Esophagus muscularis mucosa (tissue), 4 donors: ENCODE measurements at regions not wholly inside any gene's neighbourhood (a gene's known extent, or its start where the extent isn't known, plus 50 kb on each side); places are given as distances from the start of the nearest gene placed in this dataset.
"Not testable (repeated sequence)": the region's sequence is repeated elsewhere in the genome, so short reads cannot be mapped to it uniquely, and the experiment has no call there.

Experiments
- DNase-seq: peaks from one replicate; pipeline ENCODE4 v3.0.0-alpha.2; 2017; ENCODE audit errors: extremely low spot score
- H3K27ac ChIP-seq, 4 donors: fragments of 200-600 bp; sonication (generic); replicated peaks in 1 of 4; 1 replicate in 3 of 4; 2 replicates in 1 of 4; pipeline ENCODE4 v1.5.1; 2016 to 2019; ENCODE audit warnings: mild to moderate bottlenecking in 1 of 4
- H3K27me3 ChIP-seq, 4 donors: fragments of 200-600 bp; sonication (generic); one replicate each; pipeline versions ENCODE4 v1.5.1 to v1.6.0; 2016 to 2019
- H3K36me3 ChIP-seq, 4 donors: fragments of 200-600 bp; sonication (generic); one replicate each; pipeline ENCODE4 v1.5.1; 2016 to 2019
- H3K4me1 ChIP-seq, 4 donors: fragments of 200-600 bp; sonication (generic); one replicate each; pipeline ENCODE4 v1.5.1; 2016 to 2019
- H3K4me3 ChIP-seq, 4 donors: fragments of 200-600 bp; sonication (generic); 1 replicate in 2 of 4; 2 replicates in 2 of 4; pipeline ENCODE4 v1.5.1; 2016 to 2019; ENCODE audit warnings: mild to moderate bottlenecking in 4 of 4, moderate library complexity in 1 of 4
- H3K9me3 ChIP-seq, 4 donors: fragments of 200-600 bp; sonication (generic); 1 replicate in 3 of 4; 2 replicates in 1 of 4; pipeline ENCODE4 v1.5.1; 2016 to 2019
- EP300 ChIP-seq: sonication (generic); formaldehyde crosslinking; IDR thresholded peaks from one replicate; pipeline ENCODE4 v1.6.1; 2017; ENCODE audit warnings: antibody characterized with exemption
- POLR2A ChIP-seq: fragments of 450-650 bp; IDR thresholded peaks from one replicate; pipeline ENCODE4 v1.6.1; 2017; ENCODE audit warnings: antibody characterized with exemption, moderate library complexity, mild to moderate bottlenecking, low read depth
- POLR2AphosphoS5 ChIP-seq, 2 donors: sonication (generic); formaldehyde crosslinking; IDR thresholded peaks; one replicate each; pipeline ENCODE4 v1.6.1; 2017; ENCODE audit warnings: antibody characterized with exemption in 2 of 2
- WGBS: methylation state at CpG from one replicate; pipeline ENCODE4 v1.1.5; 2018; 5-methylcytosine and 5-hydroxymethylcytosine counted together
- intact Hi-C: fragments of 100-400 bp; cut with DNase I; formaldehyde crosslinking; loops from one replicate; pipeline ENCODE4 v1.15.1; 2023
- TF ChIP-seq, protein P1 (sequence below), 3 experiments: fragments of 200-600 bp in 2 of 3; fragments of 450-650 bp in 1 of 3; sonication (generic) in 2 of 3; IDR thresholded peaks; one replicate each; pipeline ENCODE4 v1.5.1; 2017 to 2019; ENCODE audit warnings: antibody characterized with exemption in 3 of 3, mild to moderate bottlenecking in 2 of 3, moderate library complexity in 1 of 3

DNA sequence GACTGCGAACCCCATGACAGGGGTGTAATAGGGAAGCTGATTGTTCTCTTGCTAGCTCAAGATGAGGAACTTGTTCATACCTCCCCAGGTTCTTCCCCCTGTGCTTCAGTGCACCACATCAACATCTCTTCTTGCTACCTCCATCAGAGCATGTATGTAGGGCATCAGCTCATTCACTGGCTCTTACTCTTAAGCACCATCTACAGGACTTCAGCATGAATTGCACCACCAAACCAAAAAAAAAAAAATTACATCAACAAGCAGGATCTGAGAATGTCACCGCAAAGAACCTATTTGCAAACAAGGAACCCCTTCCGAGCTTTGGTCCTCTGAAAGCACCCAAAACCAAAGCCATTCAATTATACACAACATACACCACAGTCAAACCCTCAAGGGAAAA is 2226.5 kb upstream of the RAG2 start:
- no peak for DNase-seq
- no peak overlapping the region for H3K27ac ChIP-seq
- peaks cover 0 to 17% (median 9%) of the 10 kb centered on the region in 4 donors for H3K9me3 ChIP-seq
- H3K4me3 ChIP-seq = no peak overlapping the region
- 82% methylated on average over 3 of the region's 3 CpGs for WGBS
- H3K4me1 ChIP-seq = no peaks in the 10 kb centered on the region
- intact Hi-C loops = no loop called here
- TF ChIP-seq EP300 = no peak
- TF ChIP-seq POLR2AphosphoS5 (IDR thresholded peaks at IDR 0.05) = no peak
- TF ChIP-seq, protein P1, sequence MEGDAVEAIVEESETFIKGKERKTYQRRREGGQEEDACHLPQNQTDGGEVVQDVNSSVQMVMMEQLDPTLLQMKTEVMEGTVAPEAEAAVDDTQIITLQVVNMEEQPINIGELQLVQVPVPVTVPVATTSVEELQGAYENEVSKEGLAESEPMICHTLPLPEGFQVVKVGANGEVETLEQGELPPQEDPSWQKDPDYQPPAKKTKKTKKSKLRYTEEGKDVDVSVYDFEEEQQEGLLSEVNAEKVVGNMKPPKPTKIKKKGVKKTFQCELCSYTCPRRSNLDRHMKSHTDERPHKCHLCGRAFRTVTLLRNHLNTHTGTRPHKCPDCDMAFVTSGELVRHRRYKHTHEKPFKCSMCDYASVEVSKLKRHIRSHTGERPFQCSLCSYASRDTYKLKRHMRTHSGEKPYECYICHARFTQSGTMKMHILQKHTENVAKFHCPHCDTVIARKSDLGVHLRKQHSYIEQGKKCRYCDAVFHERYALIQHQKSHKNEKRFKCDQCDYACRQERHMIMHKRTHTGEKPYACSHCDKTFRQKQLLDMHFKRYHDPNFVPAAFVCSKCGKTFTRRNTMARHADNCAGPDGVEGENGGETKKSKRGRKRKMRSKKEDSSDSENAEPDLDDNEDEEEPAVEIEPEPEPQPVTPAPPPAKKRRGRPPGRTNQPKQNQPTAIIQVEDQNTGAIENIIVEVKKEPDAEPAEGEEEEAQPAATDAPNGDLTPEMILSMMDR (IDR thresholded peaks at IDR 0.05) = no peak
- no peak for TF ChIP-seq POLR2A
- no peaks in the 10 kb centered on the region for H3K27me3 ChIP-seq
- no peaks in the 10 kb centered on the region for H3K36me3 ChIP-seq

DNA sequence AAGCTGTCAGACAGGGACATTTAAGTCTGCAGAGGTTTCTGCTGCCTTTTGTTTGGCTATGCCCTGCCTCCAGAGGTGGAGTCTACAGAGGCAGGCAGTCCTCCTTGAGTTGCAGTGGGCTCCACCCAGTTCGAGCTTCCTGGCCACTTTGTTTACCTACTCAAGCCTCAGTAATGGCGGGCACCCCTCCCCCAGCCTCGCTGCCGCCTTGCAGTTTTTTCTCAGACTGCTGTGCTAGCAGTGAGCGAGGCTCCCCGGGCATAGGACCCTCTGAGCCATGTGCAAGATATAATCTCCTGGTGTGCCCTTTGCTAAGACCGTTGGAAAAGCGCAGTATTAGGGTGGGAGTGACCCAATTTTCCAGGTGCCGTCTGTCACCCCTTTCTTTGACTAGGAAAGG is 2223.8 kb upstream of the RAG2 start:
- H3K4me1 ChIP-seq, DNase-seq, H3K27me3 ChIP-seq, H3K27ac ChIP-seq, H3K4me3 ChIP-seq, intact Hi-C loops, H3K36me3 ChIP-seq, H3K9me3 ChIP-seq: not testable (repeated sequence)
- 79% methylated on average over 6 of the region's 9 CpGs for WGBS

DNA sequence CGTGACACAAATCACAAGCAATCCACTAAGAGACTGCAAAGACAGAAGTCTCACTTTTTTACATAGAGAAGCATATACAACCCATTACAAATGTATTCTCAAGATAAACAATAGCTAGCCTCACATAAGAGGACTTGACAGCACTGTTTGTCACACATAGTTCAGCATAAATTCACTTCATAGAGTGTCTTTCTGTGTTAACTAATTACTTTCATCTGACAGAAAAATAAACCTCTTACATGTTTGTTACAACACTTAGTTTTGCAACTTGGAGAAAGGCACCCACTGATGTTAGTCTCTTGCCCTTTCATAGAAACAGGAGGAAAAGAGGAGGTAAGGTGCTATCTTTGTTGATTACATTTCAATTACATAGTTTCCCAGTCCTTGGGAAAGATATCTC is 2221.9 kb upstream of the RAG2 start:
- no peak overlapping the region for H3K4me3 ChIP-seq
- 50% methylated on average over 1 of the region's 1 CpG for WGBS
- intact Hi-C loops = no loop called here
- H3K36me3 ChIP-seq = no peaks in the 10 kb centered on the region
- H3K27me3 ChIP-seq = no peaks in the 10 kb centered on the region
- H3K9me3 ChIP-seq = no peaks in the 10 kb centered on the region
- no peak for TF ChIP-seq POLR2AphosphoS5 (IDR thresholded peaks at IDR 0.05)
- no peak for TF ChIP-seq POLR2A
- no peak for TF ChIP-seq EP300
- TF ChIP-seq, protein P1 (IDR thresholded peaks at IDR 0.05) = no peak
- no peaks in the 10 kb centered on the region for H3K4me1 ChIP-seq
- DNase-seq = no peak
- H3K27ac ChIP-seq = no peak overlapping the region

DNA sequence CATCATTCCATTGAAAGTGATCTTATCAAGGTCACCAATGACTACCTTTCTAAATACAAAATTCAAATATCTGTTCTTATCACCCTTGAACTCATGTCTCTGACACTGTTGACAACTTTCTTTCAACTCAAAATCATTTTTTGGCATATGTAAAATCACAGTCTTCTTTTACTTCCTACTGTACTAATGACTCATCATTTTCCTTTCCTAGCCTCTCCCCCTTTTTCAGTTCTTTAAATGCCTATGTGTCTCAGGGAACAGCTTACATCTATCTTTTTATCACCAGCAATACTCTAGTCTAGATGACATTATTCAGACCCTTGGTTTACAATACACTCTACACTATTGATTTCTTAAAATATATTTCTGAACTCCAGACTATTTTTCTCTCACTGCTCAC is 2220.7 kb upstream of the RAG2 start:
- intact Hi-C loops = no loop called here
- H3K4me1 ChIP-seq = no peaks in the 10 kb centered on the region
- no peaks in the 10 kb centered on the region for H3K36me3 ChIP-seq
- no peaks in the 10 kb centered on the region for H3K27me3 ChIP-seq
- no peak for DNase-seq
- no peaks in the 10 kb centered on the region for H3K9me3 ChIP-seq
- no peak overlapping the region for H3K4me3 ChIP-seq
- TF ChIP-seq POLR2A (no peak), POLR2AphosphoS5 (IDR thresholded peaks at IDR 0.05) (no peak), EP300 (no peak)
- TF ChIP-seq, protein P1 (IDR thresholded peaks at IDR 0.05) = no peak
- no peak overlapping the region for H3K27ac ChIP-seq

DNA sequence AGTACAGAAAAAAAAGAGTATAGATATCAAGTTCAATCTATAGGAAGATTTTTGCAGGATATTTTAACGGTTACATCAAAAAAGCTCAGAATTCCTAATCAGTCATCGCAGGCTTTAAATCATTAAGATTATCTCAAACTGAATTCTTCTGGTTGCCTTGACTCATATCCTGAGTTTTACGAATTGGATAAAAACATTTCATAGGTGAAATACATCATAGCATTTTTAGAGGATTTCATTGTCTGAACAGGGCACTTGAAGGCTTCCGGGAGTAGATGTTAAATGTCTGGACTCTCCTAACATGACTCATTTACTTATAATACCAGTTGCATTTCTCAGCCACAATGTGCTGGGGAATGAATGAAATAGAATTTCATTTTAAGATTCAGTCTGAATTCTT is 2216.6 kb upstream of the RAG2 start:
- intact Hi-C loops = no loop called here
- 87% methylated on average over 4 of the region's 4 CpGs for WGBS
- H3K9me3 ChIP-seq = peaks cover 0 to 4% (median 0%) of the 10 kb centered on the region in 4 donors
- H3K4me3 ChIP-seq = no peak overlapping the region
- H3K27me3 ChIP-seq = no peaks in the 10 kb centered on the region
- TF ChIP-seq POLR2A (no peak), POLR2AphosphoS5 (IDR thresholded peaks at IDR 0.05) (no peak), EP300 (no peak)
- TF ChIP-seq, protein P1 (IDR thresholded peaks at IDR 0.05) = no peak
- no peaks in the 10 kb centered on the region for H3K36me3 ChIP-seq
- DNase-seq = no peak
- H3K4me1 ChIP-seq = no peaks in the 10 kb centered on the region
- H3K27ac ChIP-seq = no peak overlapping the region
